GM12892 (cell line): ENCODE measurements at regions not wholly inside any gene's neighbourhood (a gene's known extent, or its start where the extent isn't known, plus 50 kb on each side); places are given as distances from the start of the nearest gene placed in this dataset.

ENCODE experiments used
- POLR2A ChIP-seq: IDR thresholded peaks from 2 replicates; pipeline ENCODE4 v1.6.1; 2011; ENCODE audit warnings: low read depth, low read length, control low read depth
- POLR2AphosphoS5 ChIP-seq: IDR thresholded peaks from 2 replicates; pipeline ENCODE4 v1.6.1; 2011; ENCODE audit warnings: low read depth, low read length, control low read depth
- TAF1 ChIP-seq: IDR thresholded peaks from 2 replicates; pipeline ENCODE4 v1.6.1; 2011; ENCODE audit warnings: low read depth, mild to moderate bottlenecking, control low read depth, low read length, borderline replicate concordance

DNA sequence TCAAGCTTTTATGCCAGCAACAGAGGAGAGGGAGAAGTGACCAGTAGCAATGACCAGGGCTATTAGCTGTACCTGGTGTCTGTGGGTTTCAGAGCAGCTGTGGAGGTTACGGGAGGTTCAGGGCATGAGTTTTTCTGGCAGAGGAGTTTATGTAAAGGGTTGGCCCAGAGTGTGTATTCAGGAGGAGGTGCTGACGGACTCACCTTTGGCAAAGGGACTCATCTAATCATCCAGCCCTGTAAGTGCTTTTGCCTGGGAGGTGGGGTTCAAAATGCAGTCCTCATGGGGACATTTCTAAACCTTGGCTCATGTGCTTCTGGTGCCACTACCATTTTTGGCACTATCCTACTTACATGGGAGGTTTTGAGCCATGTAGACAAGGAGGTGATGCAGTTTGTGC lies 95.3 kb downstream of the DAD1 start:
- TF ChIP-seq POLR2A (no peak), POLR2AphosphoS5 (no peak), TAF1 (no peak)
